Neural cell (in vitro differentiated cells): ENCODE measurements at regions not wholly inside any gene's neighbourhood (a gene's known extent, or its start where the extent isn't known, plus 50 kb on each side); places are given as distances from the start of the nearest gene placed in this dataset.

ENCODE experiments used
- EZH2 ChIP-seq: fragments of 200-600, 300-800 bp; shearing (Covaris generic), sonication (generic); IDR thresholded peaks from 2 replicates; pipeline ENCODE4 v1.6.1; 2014; ENCODE audit warnings: antibody characterized with exemption, low read length, borderline replicate concordance, mild to moderate bottlenecking; ENCODE audit not compliant: insufficient read depth, poor library complexity, severe bottlenecking
- MXI1 ChIP-seq: fragments of 450-650 bp; conservative IDR thresholded peaks from 2 replicates; pipeline ENCODE4 v1.6.1; 2014; ENCODE audit warnings: antibody characterized with exemption, mild to moderate bottlenecking; ENCODE audit not compliant: poor library complexity, severe bottlenecking
- POLR2AphosphoS5 ChIP-seq: IDR thresholded peaks from 2 replicates; pipeline ENCODE4 v1.6.1; 2012
- RAD21 ChIP-seq: fragments of 450-650 bp; conservative IDR thresholded peaks from 2 replicates; pipeline ENCODE4 v1.6.1; 2014; ENCODE audit warnings: antibody characterized with exemption, mild to moderate bottlenecking, moderate library complexity
- TF ChIP-seq, protein P1 (sequence below): fragments of 450-650 bp; IDR thresholded peaks from 2 replicates; pipeline ENCODE4 v1.5.1; 2014; ENCODE audit warnings: antibody characterized with exemption, mild to moderate bottlenecking, moderate library complexity; ENCODE audit not compliant: poor library complexity, severe bottlenecking

DNA sequence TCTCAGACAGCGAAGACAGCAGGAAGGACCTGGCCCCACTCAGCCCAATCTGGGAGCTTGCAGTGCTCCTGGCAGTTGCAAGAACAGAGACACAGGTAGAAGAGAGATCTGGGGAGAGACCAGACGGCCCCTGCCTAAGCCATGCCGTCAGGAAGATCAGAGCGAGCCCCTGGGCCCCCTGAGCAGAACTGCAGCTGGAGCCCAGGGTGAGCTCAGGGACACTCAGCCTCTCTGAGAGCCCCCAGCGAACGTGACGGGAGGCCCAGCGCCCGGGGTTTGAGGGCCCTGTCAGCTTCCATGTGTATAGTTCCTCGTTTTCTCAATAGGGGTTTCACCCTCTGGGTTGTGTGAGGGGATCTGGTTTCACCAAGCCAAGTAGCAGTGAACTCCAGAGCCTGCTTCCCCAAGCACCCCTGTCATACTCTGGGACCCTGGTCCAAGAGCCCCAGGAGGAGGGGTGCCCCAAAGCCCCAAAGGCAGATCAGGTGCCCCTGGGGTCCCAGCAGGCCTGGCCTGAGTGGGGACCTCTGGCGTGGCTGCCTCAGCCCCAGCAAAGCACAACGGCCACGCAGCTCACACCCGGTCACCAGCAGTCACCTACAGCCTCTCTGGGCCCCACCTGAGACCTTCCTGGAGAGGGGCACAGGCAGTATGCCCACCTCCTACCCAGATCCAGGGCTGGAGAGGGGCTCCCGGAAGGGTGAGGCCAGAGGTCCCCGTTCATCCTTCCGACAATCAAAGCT, 431.3 kb upstream of the MYT1L start:
- TF ChIP-seq POLR2AphosphoS5 (no peak), RAD21 (no peak), EZH2 (no peak), MXI1 (no peak)
- TF ChIP-seq, protein P1, sequence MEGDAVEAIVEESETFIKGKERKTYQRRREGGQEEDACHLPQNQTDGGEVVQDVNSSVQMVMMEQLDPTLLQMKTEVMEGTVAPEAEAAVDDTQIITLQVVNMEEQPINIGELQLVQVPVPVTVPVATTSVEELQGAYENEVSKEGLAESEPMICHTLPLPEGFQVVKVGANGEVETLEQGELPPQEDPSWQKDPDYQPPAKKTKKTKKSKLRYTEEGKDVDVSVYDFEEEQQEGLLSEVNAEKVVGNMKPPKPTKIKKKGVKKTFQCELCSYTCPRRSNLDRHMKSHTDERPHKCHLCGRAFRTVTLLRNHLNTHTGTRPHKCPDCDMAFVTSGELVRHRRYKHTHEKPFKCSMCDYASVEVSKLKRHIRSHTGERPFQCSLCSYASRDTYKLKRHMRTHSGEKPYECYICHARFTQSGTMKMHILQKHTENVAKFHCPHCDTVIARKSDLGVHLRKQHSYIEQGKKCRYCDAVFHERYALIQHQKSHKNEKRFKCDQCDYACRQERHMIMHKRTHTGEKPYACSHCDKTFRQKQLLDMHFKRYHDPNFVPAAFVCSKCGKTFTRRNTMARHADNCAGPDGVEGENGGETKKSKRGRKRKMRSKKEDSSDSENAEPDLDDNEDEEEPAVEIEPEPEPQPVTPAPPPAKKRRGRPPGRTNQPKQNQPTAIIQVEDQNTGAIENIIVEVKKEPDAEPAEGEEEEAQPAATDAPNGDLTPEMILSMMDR: no peak
